ENCODE measurements at regions not wholly inside any gene's neighbourhood (a gene's known extent, or its start where the extent isn't known, plus 50 kb on each side); places are given as distances from the start of the nearest gene placed in this dataset.

- H3K27me3 Mint-ChIP-seq (ENCODE audit: unreplicated experiment) = no peaks in the 10 kb centered on the region
- peaks cover 3% of the 10 kb centered on the region for H3K9me3 Mint-ChIP-seq (ENCODE audit: unreplicated experiment)
- no peak overlapping the region for H3K27ac Mint-ChIP-seq (ENCODE audit: unreplicated experiment)
- H3K36me3 Mint-ChIP-seq (ENCODE audit: unreplicated experiment) = no peaks in the 10 kb centered on the region
- TF ChIP-seq CTCF (IDR thresholded peaks at IDR 0.05) = no peak
- no peak overlapping the region for H3K4me3 Mint-ChIP-seq (ENCODE audit: unreplicated experiment)
- H3K4me1 Mint-ChIP-seq (ENCODE audit: unreplicated experiment) = peaks cover 61% of the 10 kb centered on the region
- DNase-seq (ENCODE audit: extremely low spot score, unreplicated experiment) = no peak
These were observed 172.6 kb downstream of the NUFIP1 start for GRCh38 chr13:44816701-44817100.

- H3K27ac Mint-ChIP-seq (ENCODE audit: unreplicated experiment) = peak overlapping the region; percentile 82
- H3K4me3 Mint-ChIP-seq (ENCODE audit: unreplicated experiment) = no peak overlapping the region
- TF ChIP-seq CTCF (IDR thresholded peaks at IDR 0.05) = no peak
- H3K9me3 Mint-ChIP-seq (ENCODE audit: unreplicated experiment) = peaks cover 3% of the 10 kb centered on the region
- peaks cover 69% of the 10 kb centered on the region for H3K4me1 Mint-ChIP-seq (ENCODE audit: unreplicated experiment)
- no peaks in the 10 kb centered on the region for H3K36me3 Mint-ChIP-seq (ENCODE audit: unreplicated experiment)
- no peaks in the 10 kb centered on the region for H3K27me3 Mint-ChIP-seq (ENCODE audit: unreplicated experiment)
- no peak for DNase-seq (ENCODE audit: extremely low spot score, unreplicated experiment)
These were observed 173.6 kb downstream of the NUFIP1 start for GRCh38 chr13:44815623-44816022.

- peaks cover 77% of the 10 kb centered on the region for H3K4me1 Mint-ChIP-seq (ENCODE audit: unreplicated experiment)
- H3K27ac Mint-ChIP-seq (ENCODE audit: unreplicated experiment) = peak overlapping the region; percentile 82
- DNase-seq (ENCODE audit: extremely low spot score, unreplicated experiment) = no peak
- no peaks in the 10 kb centered on the region for H3K36me3 Mint-ChIP-seq (ENCODE audit: unreplicated experiment)
- no peaks in the 10 kb centered on the region for H3K27me3 Mint-ChIP-seq (ENCODE audit: unreplicated experiment)
- H3K4me3 Mint-ChIP-seq (ENCODE audit: unreplicated experiment) = no peak overlapping the region
- peaks cover 3% of the 10 kb centered on the region for H3K9me3 Mint-ChIP-seq (ENCODE audit: unreplicated experiment)
- TF ChIP-seq CTCF (IDR thresholded peaks at IDR 0.05) = no peak
These were observed 174.4 kb downstream of the NUFIP1 start for GRCh38 chr13:44814836-44815235.

GRCh38 chr13:44814161-44814560, 175.1 kb downstream of the NUFIP1 start:
- Mint-ChIP-seq H3K4me3 (ENCODE audit: unreplicated experiment) (no peak overlapping the region), H3K36me3 (ENCODE audit: unreplicated experiment) (no peaks in the 10 kb centered on the region), H3K9me3 (ENCODE audit: unreplicated experiment) (peaks cover 3% of the 10 kb centered on the region), H3K27me3 (ENCODE audit: unreplicated experiment) (no peaks in the 10 kb centered on the region), H3K4me1 (ENCODE audit: unreplicated experiment) (peaks cover 76% of the 10 kb centered on the region), H3K27ac (ENCODE audit: unreplicated experiment) (no peak overlapping the region)
- no peak for DNase-seq (ENCODE audit: extremely low spot score, unreplicated experiment)
- no peak for TF ChIP-seq CTCF (IDR thresholded peaks at IDR 0.05)

- no peaks in the 10 kb centered on the region for H3K27me3 Mint-ChIP-seq (ENCODE audit: unreplicated experiment)
- peak overlapping the region; percentile 2 for H3K27ac Mint-ChIP-seq (ENCODE audit: unreplicated experiment)
- no peak overlapping the region for H3K4me3 Mint-ChIP-seq (ENCODE audit: unreplicated experiment)
- H3K9me3 Mint-ChIP-seq (ENCODE audit: unreplicated experiment) = peaks cover 3% of the 10 kb centered on the region
- DNase-seq (ENCODE audit: extremely low spot score, unreplicated experiment) = no peak
- no peaks in the 10 kb centered on the region for H3K36me3 Mint-ChIP-seq (ENCODE audit: unreplicated experiment)
- peaks cover 70% of the 10 kb centered on the region for H3K4me1 Mint-ChIP-seq (ENCODE audit: unreplicated experiment)
- no peak for TF ChIP-seq CTCF (IDR thresholded peaks at IDR 0.05)
These were observed 176.5 kb downstream of the NUFIP1 start for GRCh38 chr13:44812818-44813217.

Data from osteocyte (in vitro differentiated cells).